ENCODE measurements at regions not wholly inside any gene's neighbourhood (a gene's known extent, or its start where the extent isn't known, plus 50 kb on each side); places are given as distances from the start of the nearest gene placed in this dataset.

DNA sequence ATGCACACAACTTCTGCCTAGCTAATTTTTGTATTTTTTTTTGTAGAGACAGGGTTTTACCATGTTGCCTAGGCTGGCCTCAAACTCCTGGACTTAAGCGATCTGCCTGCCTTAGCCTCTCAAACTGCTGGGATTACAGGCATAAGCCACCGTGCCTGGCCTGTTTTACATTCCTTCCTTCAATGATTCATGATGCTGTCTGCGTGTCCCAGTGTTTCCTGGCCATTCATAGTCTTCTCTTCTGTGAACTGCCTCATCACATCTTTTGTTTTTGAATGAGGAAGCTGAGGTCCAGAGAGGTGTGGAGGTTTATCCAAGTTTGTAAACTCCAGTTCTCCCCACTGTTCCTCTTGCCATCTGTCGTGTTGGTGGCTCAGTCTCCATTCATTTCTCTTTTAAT lies 64.5 kb upstream of the MED9 start:
- no peak for DNase-seq (ENCODE audit: low read depth)
- TF ChIP-seq, protein P1, sequence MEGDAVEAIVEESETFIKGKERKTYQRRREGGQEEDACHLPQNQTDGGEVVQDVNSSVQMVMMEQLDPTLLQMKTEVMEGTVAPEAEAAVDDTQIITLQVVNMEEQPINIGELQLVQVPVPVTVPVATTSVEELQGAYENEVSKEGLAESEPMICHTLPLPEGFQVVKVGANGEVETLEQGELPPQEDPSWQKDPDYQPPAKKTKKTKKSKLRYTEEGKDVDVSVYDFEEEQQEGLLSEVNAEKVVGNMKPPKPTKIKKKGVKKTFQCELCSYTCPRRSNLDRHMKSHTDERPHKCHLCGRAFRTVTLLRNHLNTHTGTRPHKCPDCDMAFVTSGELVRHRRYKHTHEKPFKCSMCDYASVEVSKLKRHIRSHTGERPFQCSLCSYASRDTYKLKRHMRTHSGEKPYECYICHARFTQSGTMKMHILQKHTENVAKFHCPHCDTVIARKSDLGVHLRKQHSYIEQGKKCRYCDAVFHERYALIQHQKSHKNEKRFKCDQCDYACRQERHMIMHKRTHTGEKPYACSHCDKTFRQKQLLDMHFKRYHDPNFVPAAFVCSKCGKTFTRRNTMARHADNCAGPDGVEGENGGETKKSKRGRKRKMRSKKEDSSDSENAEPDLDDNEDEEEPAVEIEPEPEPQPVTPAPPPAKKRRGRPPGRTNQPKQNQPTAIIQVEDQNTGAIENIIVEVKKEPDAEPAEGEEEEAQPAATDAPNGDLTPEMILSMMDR (IDR thresholded peaks at IDR 0.05; ENCODE audit: insufficient read depth, low read depth, low read length, missing control alignments), result no peak
- no peak overlapping the region for H3K4me3 ChIP-seq (ENCODE audit: low read depth, low read length)

DNA sequence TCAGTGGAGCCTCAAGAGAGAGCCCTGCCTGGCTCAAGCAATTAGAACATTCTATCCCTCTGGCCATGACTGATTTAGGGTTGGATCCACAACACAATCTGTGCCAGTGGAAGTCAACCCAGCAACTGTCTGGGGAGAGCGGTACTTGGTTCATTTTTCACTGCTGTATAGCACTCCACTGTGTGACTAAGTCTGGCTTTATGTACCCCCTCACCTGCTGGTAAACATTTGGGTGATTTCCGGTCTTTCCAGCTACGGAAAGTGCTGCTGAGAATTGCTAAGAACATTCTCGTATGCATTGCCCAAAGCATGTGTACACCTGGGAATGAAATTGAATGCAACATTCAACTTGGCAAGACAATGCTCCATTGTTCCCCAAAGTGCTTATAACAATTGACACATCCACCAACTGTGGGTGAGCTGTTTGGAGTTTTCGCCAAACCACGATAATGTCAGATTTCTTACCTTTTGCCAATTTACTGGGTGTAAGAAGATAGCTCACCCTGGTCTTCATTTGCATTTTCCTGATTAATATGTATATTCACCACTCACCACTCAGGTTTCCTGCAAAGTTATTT lies 63.5 kb upstream of the MED9 start:
- no peak overlapping the region for H3K4me3 ChIP-seq (ENCODE audit: low read depth, low read length)
- TF ChIP-seq, protein P1 (IDR thresholded peaks at IDR 0.05; ENCODE audit: insufficient read depth, low read depth, low read length, missing control alignments), result no peak
- DNase-seq (ENCODE audit: low read depth), result no peak

DNA sequence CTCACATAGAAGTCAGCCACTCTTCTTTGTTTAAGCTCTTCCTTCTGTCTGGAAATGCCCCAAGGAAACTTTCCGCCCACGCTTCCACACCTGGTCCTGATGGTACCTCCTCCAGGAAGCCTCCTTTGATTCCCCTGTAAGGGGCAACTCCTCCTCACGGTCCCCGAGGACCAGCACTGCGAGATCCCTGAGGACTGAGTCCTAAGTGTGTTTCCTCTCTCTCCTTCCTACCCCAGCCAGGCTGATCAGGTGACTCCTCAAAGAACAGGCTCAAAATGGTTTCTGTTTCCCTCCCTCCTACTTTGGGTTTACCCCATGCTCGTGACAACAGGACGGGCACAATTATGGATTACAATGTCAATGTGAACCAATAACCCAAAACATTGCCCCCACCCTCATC lies 63.0 kb upstream of the MED9 start:
- H3K4me3 ChIP-seq (ENCODE audit: low read depth, low read length), result no peak overlapping the region
- TF ChIP-seq, protein P1 (IDR thresholded peaks at IDR 0.05; ENCODE audit: insufficient read depth, low read depth, low read length, missing control alignments), result no peak
- no peak for DNase-seq (ENCODE audit: low read depth)

DNA sequence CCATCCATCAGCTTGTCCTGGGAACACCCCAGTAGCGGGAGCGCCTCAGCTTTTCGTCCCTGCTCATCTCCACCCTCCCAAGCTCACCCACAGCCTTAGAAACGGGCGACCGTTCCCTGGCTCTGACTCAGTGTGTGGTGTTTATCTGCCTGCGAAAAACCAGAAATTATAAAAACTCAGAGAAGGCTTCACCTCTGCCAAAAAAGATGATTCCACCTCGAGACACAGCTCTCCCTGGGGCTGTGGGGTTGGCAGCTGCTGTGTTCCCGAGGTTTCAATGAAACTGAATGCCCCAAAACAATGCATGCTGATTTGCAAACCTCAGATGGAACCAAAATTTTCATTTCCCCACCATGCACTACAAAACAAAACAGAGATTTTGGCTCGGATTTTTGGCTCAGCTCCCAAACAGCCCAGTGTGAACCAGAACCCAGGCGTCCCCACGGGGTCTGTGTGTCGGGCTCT lies 62.4 kb upstream of the MED9 start:
- no peak for DNase-seq (ENCODE audit: low read depth)
- no peak overlapping the region for H3K4me3 ChIP-seq (ENCODE audit: low read depth, low read length)
- TF ChIP-seq, protein P1 (IDR thresholded peaks at IDR 0.05; ENCODE audit: insufficient read depth, low read depth, low read length, missing control alignments), result no peak

DNA sequence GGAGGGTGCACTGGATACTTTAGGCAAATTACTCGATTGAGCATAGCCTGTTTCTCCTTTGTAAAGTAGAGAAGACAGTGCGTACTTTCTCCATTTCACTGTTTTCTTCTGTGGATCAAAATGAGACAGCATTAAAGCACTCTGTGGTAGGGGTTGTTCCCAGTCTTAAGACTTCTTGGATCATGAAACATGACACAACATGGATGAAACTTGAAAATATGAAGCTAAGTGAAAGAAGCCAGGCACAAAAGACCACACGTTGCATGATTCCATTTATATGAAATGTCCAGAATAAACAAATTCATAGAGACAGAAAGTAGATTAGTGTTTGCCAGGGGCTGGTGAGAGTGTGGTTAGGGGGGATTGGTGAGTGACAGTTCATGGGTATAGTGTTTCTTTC lies 61.8 kb upstream of the MED9 start:
- no peak overlapping the region for H3K4me3 ChIP-seq (ENCODE audit: low read depth, low read length)
- DNase-seq (ENCODE audit: low read depth), result no peak
- TF ChIP-seq, protein P1 (IDR thresholded peaks at IDR 0.05; ENCODE audit: insufficient read depth, low read depth, low read length, missing control alignments), result no peak

DNA sequence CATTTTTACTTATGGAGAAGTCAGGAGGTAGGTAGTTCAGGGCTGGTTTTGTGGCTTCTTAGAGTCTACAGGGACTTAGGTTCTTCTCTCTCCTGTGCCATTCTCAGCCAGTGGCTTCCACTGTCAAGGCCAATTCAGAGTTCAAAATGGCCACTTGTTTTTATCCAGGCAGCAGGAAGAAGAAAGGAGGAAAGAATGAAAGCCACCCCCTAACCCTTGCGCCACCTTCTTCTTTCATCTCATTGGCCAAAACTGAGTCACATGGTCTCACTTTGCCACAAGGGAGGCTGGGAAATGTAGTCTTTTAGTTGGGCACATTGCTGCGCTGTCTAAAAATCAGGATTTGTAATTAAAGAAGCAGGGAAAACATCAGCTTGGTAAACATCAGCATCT lies 60.8 kb upstream of the MED9 start:
- no peak overlapping the region for H3K4me3 ChIP-seq (ENCODE audit: low read depth, low read length)
- DNase-seq (ENCODE audit: low read depth), result peak; percentile 63
- TF ChIP-seq, protein P1 (IDR thresholded peaks at IDR 0.05; ENCODE audit: insufficient read depth, low read depth, low read length, missing control alignments), result no peak

Data from GM12865 (cell line).